ENCODE measurements at regions not wholly inside any gene's neighbourhood (a gene's known extent, or its start where the extent isn't known, plus 50 kb on each side); places are given as distances from the start of the nearest gene placed in this dataset.
A peak's percentile ranks its signal among the peaks of the same experiment; 100 is the strongest.

GRCh38 chr6:137352859-137353258 lies 133.7 kb upstream of the IFNGR1 start:
- Mint-ChIP-seq H3K4me3 (ENCODE audit: unreplicated experiment) (no peak overlapping the region), H3K9me3 (ENCODE audit: unreplicated experiment) (no peaks in the 10 kb centered on the region), H3K27me3 (ENCODE audit: insufficient read depth, unreplicated experiment) (no peaks in the 10 kb centered on the region), H3K36me3 (ENCODE audit: insufficient read depth, unreplicated experiment) (no peaks in the 10 kb centered on the region), H3K27ac (ENCODE audit: unreplicated experiment) (no peak overlapping the region), H3K4me1 (ENCODE audit: low read depth, unreplicated experiment) (peaks cover 20% of the 10 kb centered on the region)
- BruUV-seq (replicated peaks), result no TSS peak
- intact Hi-C loops (cut with micrococcal nuclease; ENCODE audit: unreplicated experiment), result no loop called here
- H3K4me3 ChIP-seq (ENCODE audit: low read depth, low read length), result no peak overlapping the region
- peaks cover 40% of the 10 kb centered on the region for H3K4me1 ChIP-seq
- peak; percentile 24 to 55 for DNase-seq
- ChIA-PET CTCF (no interaction called here), POLR2A (no interaction called here)
- no peaks in the 10 kb centered on the region for H3K9me3 ChIP-seq
- H3K27me3 ChIP-seq (replicated peaks; ENCODE audit: control insufficient read depth, insufficient read depth, low read length), result no peaks in the 10 kb centered on the region
- H3K36me3 ChIP-seq (ENCODE audit: control insufficient read depth, insufficient read depth, low read length), result no peaks in the 10 kb centered on the region
- TF ChIP-seq CTCF (IDR thresholded peaks at IDR 0.05; ENCODE audit: insufficient read depth in 1 of 2, low read depth in 1 of 2, low read length in 1 of 2, severe bottlenecking in 1 of 2, unreplicated experiment in 1 of 2), result no peak

- intact Hi-C loops (cut with micrococcal nuclease; ENCODE audit: unreplicated experiment), result no loop called here
- TF ChIP-seq CTCF (IDR thresholded peaks at IDR 0.05; ENCODE audit: insufficient read depth in 1 of 2, low read depth in 1 of 2, low read length in 1 of 2, severe bottlenecking in 1 of 2, unreplicated experiment in 1 of 2), result no peak
- peak; percentile 15 to 37 for DNase-seq
- CTCF ChIA-PET, result no interaction called here
- H3K4me1 Mint-ChIP-seq (ENCODE audit: low read depth, unreplicated experiment), result peaks cover 20% of the 10 kb centered on the region
- Histone ChIP-seq H3K27me3 (replicated peaks; ENCODE audit: control insufficient read depth, insufficient read depth, low read length) (no peaks in the 10 kb centered on the region), H3K9me3 (no peaks in the 10 kb centered on the region), H3K36me3 (ENCODE audit: control insufficient read depth, insufficient read depth, low read length) (no peaks in the 10 kb centered on the region), H3K4me1 (peaks cover 36% of the 10 kb centered on the region), H3K4me3 (ENCODE audit: low read depth, low read length) (no peak overlapping the region)
- no peak overlapping the region for H3K4me3 Mint-ChIP-seq (ENCODE audit: unreplicated experiment)
- H3K27ac Mint-ChIP-seq (ENCODE audit: unreplicated experiment), result no peak overlapping the region
- no peaks in the 10 kb centered on the region for H3K27me3 Mint-ChIP-seq (ENCODE audit: insufficient read depth, unreplicated experiment)
- BruUV-seq (replicated peaks), result no TSS peak
- no peaks in the 10 kb centered on the region for H3K36me3 Mint-ChIP-seq (ENCODE audit: insufficient read depth, unreplicated experiment)
- POLR2A ChIA-PET, result no interaction called here
- no peaks in the 10 kb centered on the region for H3K9me3 Mint-ChIP-seq (ENCODE audit: unreplicated experiment)
Observed at GRCh38 chr6:137351890-137352289, 132.7 kb upstream of the IFNGR1 start.

- intact Hi-C loops (cut with micrococcal nuclease; ENCODE audit: unreplicated experiment), result no loop called here
- no peaks in the 10 kb centered on the region for H3K36me3 ChIP-seq (ENCODE audit: control insufficient read depth, insufficient read depth, low read length)
- H3K4me1 ChIP-seq, result peaks cover 36% of the 10 kb centered on the region
- BruUV-seq (replicated peaks), result no TSS peak
- no peaks in the 10 kb centered on the region for H3K27me3 ChIP-seq (replicated peaks; ENCODE audit: control insufficient read depth, insufficient read depth, low read length)
- ChIA-PET CTCF (interaction anchor here (0.7 kb wide), 1 partner anchor 125 kb away, joined by 3 read pairs; no protein-coding TSS in a partner anchor), POLR2A (no interaction called here)
- no peak overlapping the region for H3K4me3 ChIP-seq (ENCODE audit: low read depth, low read length)
- H3K27me3 Mint-ChIP-seq (ENCODE audit: insufficient read depth, unreplicated experiment), result no peaks in the 10 kb centered on the region
- no peaks in the 10 kb centered on the region for H3K9me3 Mint-ChIP-seq (ENCODE audit: unreplicated experiment)
- no peaks in the 10 kb centered on the region for H3K9me3 ChIP-seq
- DNase-seq, result no peak
- H3K4me3 Mint-ChIP-seq (ENCODE audit: unreplicated experiment), result no peak overlapping the region
- TF ChIP-seq CTCF (IDR thresholded peaks at IDR 0.05; ENCODE audit: insufficient read depth in 1 of 2, low read depth in 1 of 2, low read length in 1 of 2, severe bottlenecking in 1 of 2, unreplicated experiment in 1 of 2), result no peak
- H3K27ac Mint-ChIP-seq (ENCODE audit: unreplicated experiment), result no peak overlapping the region
- peaks cover 20% of the 10 kb centered on the region for H3K4me1 Mint-ChIP-seq (ENCODE audit: low read depth, unreplicated experiment)
- no peaks in the 10 kb centered on the region for H3K36me3 Mint-ChIP-seq (ENCODE audit: insufficient read depth, unreplicated experiment)
Observed at GRCh38 chr6:137350857-137351256, 131.7 kb upstream of the IFNGR1 start.

Data from Caco-2 (cell line).